RPMI7951 (cell line): ENCODE measurements at regions not wholly inside any gene's neighbourhood (a gene's known extent, or its start where the extent isn't known, plus 50 kb on each side); places are given as distances from the start of the nearest gene placed in this dataset.

ENCODE experiments used
- DNase-seq: peaks from one replicate; pipeline ENCODE4 v3.0.0-alpha.2; 2012; ENCODE audit warnings: low read depth

DNA sequence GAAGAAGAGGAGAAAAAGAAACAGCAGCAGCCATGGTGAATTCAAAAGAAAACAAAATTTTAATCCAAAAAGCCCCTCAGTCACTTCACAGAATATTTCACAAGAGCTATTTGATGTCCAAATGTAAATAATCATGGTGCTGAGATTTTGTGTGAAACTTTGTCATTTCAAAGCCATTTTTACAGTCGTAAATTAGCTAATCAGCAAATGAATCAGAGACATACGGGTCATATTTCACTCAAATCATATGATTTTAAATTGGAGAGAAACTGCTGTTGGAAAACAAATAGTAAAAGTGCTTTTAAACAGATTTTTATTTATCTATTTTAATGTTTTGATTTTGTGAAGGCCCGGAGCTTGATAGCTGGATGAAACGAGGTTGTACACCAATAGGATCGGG lies 101.4 kb upstream of the SMIM23 start:
- DNase-seq = no peak

- DNase-seq = peak; percentile 2
Observed at GRCh38 chr5:171688696-171689495, 96.7 kb upstream of the SMIM23 start.

DNA sequence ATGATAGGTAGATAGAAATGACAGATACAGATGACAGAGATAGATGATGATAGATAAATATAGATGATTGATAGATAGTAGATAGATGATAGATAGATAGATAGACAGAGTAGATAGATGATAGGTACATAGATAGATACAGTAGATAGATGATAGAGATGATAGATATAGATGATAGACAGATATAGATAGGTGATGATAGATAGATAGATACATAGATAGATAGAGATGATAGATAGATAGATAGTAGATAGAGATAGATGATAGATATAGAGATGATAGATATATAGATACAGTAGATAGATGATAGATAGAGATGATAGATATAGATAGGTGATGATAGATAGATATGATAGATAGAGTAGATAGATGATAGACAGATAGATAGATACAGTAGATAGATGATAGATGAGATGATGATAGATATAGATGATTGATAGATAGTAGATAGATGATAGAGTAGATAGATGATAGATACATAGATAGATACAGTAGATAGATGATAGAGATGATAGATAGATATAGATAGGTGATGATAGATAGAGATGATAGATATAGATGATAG lies 95.7 kb upstream of the SMIM23 start:
- DNase-seq = no peak

DNA sequence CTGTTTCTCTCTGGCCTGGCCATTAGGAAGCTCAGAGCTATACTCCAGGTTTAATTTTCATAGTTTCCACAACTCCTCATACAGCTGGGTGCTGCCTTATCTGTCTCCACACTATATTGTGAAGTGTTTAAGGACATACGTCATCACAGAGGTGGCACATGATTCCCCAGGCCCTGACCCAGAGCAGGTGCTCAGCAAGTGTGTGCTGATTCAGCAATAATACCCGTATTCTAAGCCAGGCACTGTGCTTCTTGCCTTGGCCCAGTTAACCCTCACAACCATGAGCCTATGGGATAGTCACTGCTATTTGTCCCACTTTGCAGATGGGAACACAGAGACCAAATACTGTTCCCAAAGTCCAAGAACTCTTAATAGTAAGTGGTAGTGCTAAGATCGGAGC lies 93.5 kb upstream of the SMIM23 start:
- no peak for DNase-seq

GRCh38 chr5:171692936-171693335 lies 92.7 kb upstream of the SMIM23 start:
- no peak for DNase-seq

GRCh38 chr5:171693412-171693811 lies 92.2 kb upstream of the SMIM23 start:
- no peak for DNase-seq

DNA sequence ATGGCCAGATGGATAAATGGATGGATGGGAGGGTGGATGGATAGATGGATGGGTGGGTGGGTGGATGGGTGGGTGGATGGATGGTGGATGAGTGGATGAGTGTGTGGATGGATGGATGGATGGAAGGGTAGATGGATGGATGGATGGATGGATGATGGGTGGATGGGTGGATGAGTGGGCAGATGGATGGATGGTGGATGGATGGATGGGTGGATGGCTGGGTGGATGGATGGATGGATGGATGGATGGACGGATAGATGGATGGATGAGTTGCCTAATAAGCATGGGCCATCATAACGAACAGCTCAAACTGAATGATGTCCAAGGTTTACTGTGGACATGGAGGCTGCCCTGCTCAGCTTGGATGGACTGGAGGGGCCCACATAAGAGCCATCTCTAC lies 89.8 kb upstream of the SMIM23 start:
- DNase-seq = no peak

- no peak for DNase-seq
Observed at GRCh38 chr5:171697221-171698102, 88.2 kb upstream of the SMIM23 start.

GRCh38 chr5:171700318-171700912 lies 85.2 kb upstream of the SMIM23 start:
- no peak for DNase-seq

GRCh38 chr5:171701100-171701541 lies 84.5 kb upstream of the SMIM23 start:
- no peak for DNase-seq

DNA sequence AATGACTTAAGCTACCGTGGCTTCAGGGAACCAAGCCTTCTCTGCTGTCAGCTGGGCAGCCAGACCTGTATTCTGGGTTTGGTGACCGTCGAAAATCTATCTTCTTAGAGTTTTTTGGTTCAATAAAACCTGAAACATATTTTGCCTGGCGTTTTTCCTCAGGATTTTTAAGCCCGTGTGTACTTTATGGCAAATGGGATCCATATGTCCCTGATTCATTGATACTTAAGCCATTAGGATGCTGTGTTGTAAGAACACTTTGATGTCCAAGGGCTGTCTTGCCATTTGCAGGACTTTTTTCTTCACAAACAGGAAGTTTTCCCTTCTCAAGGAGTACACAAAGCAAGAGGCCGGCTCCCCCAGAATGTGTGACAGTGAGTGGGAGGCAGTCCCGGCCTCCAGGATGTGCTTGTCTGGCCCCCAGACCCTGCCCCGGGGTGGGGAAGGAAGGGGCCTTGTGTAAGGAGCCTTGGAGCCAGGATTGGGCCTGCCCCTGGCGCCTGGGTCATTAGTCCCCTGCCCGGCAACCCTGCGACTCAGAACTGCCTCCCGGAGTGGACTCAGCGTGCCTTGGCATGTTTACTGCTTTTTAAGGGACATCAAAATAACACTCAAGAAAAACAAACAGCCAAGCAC lies 83.4 kb upstream of the SMIM23 start:
- DNase-seq = no peak

- no peak for DNase-seq
Observed at GRCh38 chr5:171703146-171703545, 82.5 kb upstream of the SMIM23 start.

- DNase-seq = no peak
Observed at GRCh38 chr5:171705036-171705435, 80.6 kb upstream of the SMIM23 start.

- no peak for DNase-seq
Observed at GRCh38 chr5:171705830-171706468, 79.7 kb upstream of the SMIM23 start.

DNA sequence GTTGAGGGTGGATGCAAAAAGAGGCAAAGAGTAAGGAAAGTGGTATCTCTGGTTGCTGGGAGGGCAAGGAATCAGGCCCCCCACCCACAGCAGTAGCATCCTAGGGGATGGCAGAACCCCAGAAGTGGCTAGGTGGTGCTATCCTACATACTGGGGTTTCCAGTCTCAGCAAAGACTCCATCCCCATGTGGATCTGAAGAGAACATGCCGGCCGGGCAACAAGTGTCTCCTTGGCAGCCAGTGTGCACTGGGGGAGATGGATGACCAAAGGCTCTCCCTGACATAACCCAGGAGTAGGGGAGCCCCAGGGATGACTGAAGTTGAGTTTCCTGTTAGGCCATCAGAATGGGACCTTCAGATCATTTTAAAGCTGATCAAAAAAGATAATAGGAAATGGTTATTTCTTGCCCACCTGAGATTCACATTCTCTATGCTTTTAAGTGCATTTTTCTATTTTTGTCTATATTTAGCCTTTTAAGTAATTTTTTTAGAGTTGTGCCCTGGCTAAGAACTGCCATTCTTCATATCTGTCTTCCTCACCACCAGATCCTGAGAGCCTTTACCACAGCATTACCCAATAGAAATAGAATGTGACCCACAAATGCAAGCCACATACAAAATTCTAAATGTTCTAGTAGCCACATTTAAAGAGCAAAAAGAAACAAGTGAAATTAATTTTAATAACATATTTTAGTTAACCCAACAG lies 78.7 kb upstream of the SMIM23 start:
- no peak for DNase-seq

- no peak for DNase-seq
Observed at GRCh38 chr5:171707442-171707792, 78.2 kb upstream of the SMIM23 start.

- DNase-seq = no peak
Observed at GRCh38 chr5:171709930-171710329, 75.7 kb upstream of the SMIM23 start.

DNA sequence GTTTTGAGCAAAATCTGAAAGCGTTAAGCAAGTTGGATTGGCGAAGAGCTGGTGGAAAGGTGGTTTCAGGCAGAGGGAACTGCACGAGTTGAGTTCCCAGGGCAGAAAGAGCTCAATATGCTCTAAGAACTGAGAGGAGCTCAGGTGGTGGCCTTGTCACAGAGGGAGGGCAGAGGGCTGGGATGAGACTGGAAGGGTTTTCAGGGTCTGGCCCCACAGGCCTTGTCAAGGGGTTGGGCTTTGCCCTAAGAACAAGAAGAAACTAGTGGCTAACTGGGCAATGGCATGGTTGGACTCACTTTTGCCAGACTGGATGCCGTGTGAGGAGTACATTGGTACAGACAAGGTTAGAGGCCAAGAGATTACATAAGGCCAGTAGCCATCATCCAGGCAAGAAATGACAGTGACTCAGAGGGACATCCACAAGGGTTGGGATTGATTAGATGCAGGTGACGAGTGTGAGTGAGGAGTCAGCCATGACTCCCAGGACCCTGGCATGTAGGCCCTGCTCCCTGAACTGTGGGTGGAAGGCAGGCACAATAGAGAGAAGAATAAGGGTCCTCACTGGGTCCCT lies 75.1 kb upstream of the SMIM23 start:
- no peak for DNase-seq

- no peak for DNase-seq
Observed at GRCh38 chr5:171711571-171711970, 74.0 kb upstream of the SMIM23 start.

DNA sequence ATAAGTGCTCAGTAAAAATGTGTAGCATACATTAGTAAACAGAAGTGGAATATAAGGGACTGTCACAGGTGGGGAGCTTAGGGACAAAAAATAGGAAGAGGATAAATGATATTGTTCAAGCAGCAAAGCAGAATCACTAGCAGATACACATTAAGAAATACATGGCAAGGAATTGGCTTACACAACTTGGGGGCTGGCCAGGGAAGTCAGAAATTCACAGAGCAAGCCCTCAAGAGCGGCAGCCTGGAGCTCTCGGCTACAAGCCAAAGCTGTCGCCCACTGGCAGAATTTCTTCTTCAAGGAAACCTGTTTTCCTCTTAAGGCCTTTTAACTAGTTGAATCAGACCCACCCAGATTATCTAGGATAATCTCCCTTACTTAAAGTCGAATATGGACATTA lies 73.0 kb upstream of the SMIM23 start:
- no peak for DNase-seq
